H1 (cell line): ENCODE measurements at regions not wholly inside any gene's neighbourhood (a gene's known extent, or its start where the extent isn't known, plus 50 kb on each side); places are given as distances from the start of the nearest gene placed in this dataset.

Source experiments
- KDM4A ChIP-seq: IDR thresholded peaks from one replicate; pipeline ENCODE4 v1.7.1; 2012; ENCODE audit warnings: low read depth, mild to moderate bottlenecking, moderate library complexity, low read length, inconsistent platforms; ENCODE audit not compliant: severe bottlenecking
- KDM5A ChIP-seq: fragments of 200-600 bp; IDR thresholded peaks from 2 replicates; pipeline ENCODE4 v1.7.1; 2012; ENCODE audit warnings: mild to moderate bottlenecking, low read length, inconsistent platforms, mixed read lengths
- TAF1 ChIP-seq: IDR thresholded peaks from 2 replicates; pipeline ENCODE4 v1.6.1; 2011; ENCODE audit warnings: mild to moderate bottlenecking, low read depth, low read length

- TF ChIP-seq KDM5A: no peak
- TF ChIP-seq KDM4A: no peak
- no peak for TF ChIP-seq TAF1
Observed at GRCh38 chr5:167721926-167722440, 569.5 kb upstream of the WWC1 start (continued).
